ENCODE measurements at regions not wholly inside any gene's neighbourhood (a gene's known extent, or its start where the extent isn't known, plus 50 kb on each side); places are given as distances from the start of the nearest gene placed in this dataset.

GRCh38 chr13:99743094-99743493 is 228.5 kb downstream of the ZIC5 start:
- Histone ChIP-seq H3K27ac (ENCODE audit: control insufficient read depth, insufficient read depth, low read length) (no peak overlapping the region), H3K9me1 (ENCODE audit: control insufficient read depth, extremely low read depth, insufficient read depth, low read length) (no peaks in the 10 kb centered on the region), H3K4me1 (ENCODE audit: control insufficient read depth, extremely low read depth, insufficient read depth, low read length) (no peaks in the 10 kb centered on the region), H3K9ac (ENCODE audit: control insufficient read depth, extremely low read depth, insufficient read depth, low read length) (no peak overlapping the region), H4K20me1 (ENCODE audit: control insufficient read depth, extremely low read depth, insufficient read depth, low read length) (no peaks in the 10 kb centered on the region), H3K36me3 (ENCODE audit: control insufficient read depth in 2 of 2, extremely low read depth in 1 of 2, insufficient read depth in 2 of 2, low read length in 2 of 2) (no peaks in the 10 kb centered on the region), H3K9me3 (ENCODE audit: control insufficient read depth, low read depth, low read length) (no peaks in the 10 kb centered on the region), H3K4me3 (ENCODE audit: control insufficient read depth in 2 of 3, extremely low read depth in 1 of 3, insufficient read depth in 2 of 3, low read depth in 1 of 3, low read length in 3 of 3) (no peak overlapping the region), H2AFZ (ENCODE audit: control insufficient read depth, low read length) (no peak overlapping the region), H3K79me2 (ENCODE audit: control insufficient read depth, insufficient read depth, low read length) (no peaks in the 10 kb centered on the region), H3K27me3 (ENCODE audit: control insufficient read depth, extremely low read depth, insufficient read depth, low read length) (no peaks in the 10 kb centered on the region), H3K4me2 (ENCODE audit: control insufficient read depth, extremely low read depth, insufficient read depth, low read depth, low read length) (no peak overlapping the region)
- no peak for FAIRE-seq
- dilution Hi-C loops (cut with MboI; ENCODE audit: extremely low pct_ligation_motif_present, low sequenced_read_pairs): no loop called here
- no peak for DNase-seq (ENCODE audit: low read depth, low spot score)
- no peak for TF ChIP-seq CTCF (optimal IDR thresholded peaks at IDR 0.05 in 1 of 3, IDR thresholded peaks at IDR 0.05 in 1 of 3, conservative IDR thresholded peaks at IDR 0.05 in 1 of 3; ENCODE audit: extremely low read depth in 1 of 3, insufficient read depth in 2 of 3, low read length in 3 of 3)
- no peak for TF ChIP-seq EZH2 (IDR thresholded peaks at IDR 0.05; ENCODE audit: low read length)

GRCh38 chr13:99741960-99742359 is 229.6 kb downstream of the ZIC5 start:
- FAIRE-seq (no peak), DNase-seq (ENCODE audit: low read depth, low spot score) (no peak)
- no peak overlapping the region for H3K4me2 ChIP-seq (ENCODE audit: control insufficient read depth, extremely low read depth, insufficient read depth, low read depth, low read length)
- H3K9ac ChIP-seq (ENCODE audit: control insufficient read depth, extremely low read depth, insufficient read depth, low read length): no peak overlapping the region
- dilution Hi-C loops (cut with MboI; ENCODE audit: extremely low pct_ligation_motif_present, low sequenced_read_pairs): no loop called here
- H3K27ac ChIP-seq (ENCODE audit: control insufficient read depth, insufficient read depth, low read length): no peak overlapping the region
- no peaks in the 10 kb centered on the region for H3K36me3 ChIP-seq (ENCODE audit: control insufficient read depth in 2 of 2, extremely low read depth in 1 of 2, insufficient read depth in 2 of 2, low read length in 2 of 2)
- no peaks in the 10 kb centered on the region for H3K4me1 ChIP-seq (ENCODE audit: control insufficient read depth, extremely low read depth, insufficient read depth, low read length)
- H3K79me2 ChIP-seq (ENCODE audit: control insufficient read depth, insufficient read depth, low read length): no peaks in the 10 kb centered on the region
- H3K27me3 ChIP-seq (ENCODE audit: control insufficient read depth, extremely low read depth, insufficient read depth, low read length): no peaks in the 10 kb centered on the region
- H4K20me1 ChIP-seq (ENCODE audit: control insufficient read depth, extremely low read depth, insufficient read depth, low read length): no peaks in the 10 kb centered on the region
- H3K9me3 ChIP-seq (ENCODE audit: control insufficient read depth, low read depth, low read length): no peaks in the 10 kb centered on the region
- H3K9me1 ChIP-seq (ENCODE audit: control insufficient read depth, extremely low read depth, insufficient read depth, low read length): no peaks in the 10 kb centered on the region
- H3K4me3 ChIP-seq (ENCODE audit: control insufficient read depth in 2 of 3, extremely low read depth in 1 of 3, insufficient read depth in 2 of 3, low read depth in 1 of 3, low read length in 3 of 3): no peak overlapping the region
- H2AFZ ChIP-seq (ENCODE audit: control insufficient read depth, low read length): no peak overlapping the region
- TF ChIP-seq EZH2 (IDR thresholded peaks at IDR 0.05; ENCODE audit: low read length): no peak
- TF ChIP-seq CTCF (optimal IDR thresholded peaks at IDR 0.05 in 1 of 3, IDR thresholded peaks at IDR 0.05 in 1 of 3, conservative IDR thresholded peaks at IDR 0.05 in 1 of 3; ENCODE audit: extremely low read depth in 1 of 3, insufficient read depth in 2 of 3, low read length in 3 of 3): no peak
